KMS-11 (cell line): ENCODE measurements at regions not wholly inside any gene's neighbourhood (a gene's known extent, or its start where the extent isn't known, plus 50 kb on each side); places are given as distances from the start of the nearest gene placed in this dataset.

ENCODE experiments used
- H2AFZ ChIP-seq: fragments of 200-600 bp; sonication (generic); 2 replicates; pipeline ENCODE4 v1.6.1; 2016; ENCODE audit warnings: antibody characterized with exemption, mixed run types, low read depth
- H3K27ac ChIP-seq: fragments of 200-600 bp; sonication (generic); 2 replicates; pipeline ENCODE4 v1.6.1; 2016; ENCODE audit warnings: mild to moderate bottlenecking, mixed run types
- H3K27me3 ChIP-seq: fragments of 200-600 bp; sonication (generic); 2 replicates; pipeline ENCODE4 v1.6.1; 2017; ENCODE audit warnings: mild to moderate bottlenecking, low read depth, mixed run types, moderate library complexity; ENCODE audit not compliant: insufficient read depth
- H3K36me3 ChIP-seq: fragments of 200-600 bp; sonication (generic); 2 replicates; pipeline ENCODE4 v1.6.1; 2017; ENCODE audit warnings: mild to moderate bottlenecking, mixed run types; ENCODE audit not compliant: insufficient read depth
- H3K4me1 ChIP-seq: fragments of 200-600 bp; sonication (generic); 2 replicates; pipeline ENCODE4 v1.6.1; 2016; ENCODE audit warnings: mild to moderate bottlenecking, low read depth, mixed run types; ENCODE audit not compliant: poor library complexity, severe bottlenecking
- H3K4me2 ChIP-seq: fragments of 200-600 bp; sonication (generic); 2 replicates; pipeline ENCODE4 v1.7.0; 2016; ENCODE audit warnings: mild to moderate bottlenecking, mixed run types
- H3K4me3 ChIP-seq: fragments of 200-600 bp; sonication (generic); IDR thresholded peaks from 2 replicates; pipeline ENCODE4 v1.6.1; 2017; ENCODE audit warnings: low read depth, low read length, mixed read lengths; ENCODE audit not compliant: insufficient read depth
- H3K79me2 ChIP-seq: fragments of 200-600 bp; sonication (generic); 2 replicates; pipeline ENCODE4 v1.6.1; 2016; ENCODE audit warnings: low read depth, mixed run types; ENCODE audit not compliant: insufficient read depth
- H3K9ac ChIP-seq: fragments of 200-600 bp; sonication (generic); 2 replicates; pipeline ENCODE4 v1.6.1; 2016; ENCODE audit warnings: mild to moderate bottlenecking, mixed run types
- H4K20me1 ChIP-seq: fragments of 200-600 bp; sonication (generic); 2 replicates; pipeline ENCODE4 v1.6.1; 2016; ENCODE audit warnings: mild to moderate bottlenecking, mixed run types; ENCODE audit not compliant: insufficient read depth
- TF ChIP-seq, protein P1 (sequence below): fragments of 200-600 bp; sonication (generic); conservative IDR thresholded peaks from 2 replicates; pipeline ENCODE4 v1.6.1; 2017; ENCODE audit warnings: low read depth, mild to moderate bottlenecking, antibody characterized with exemption, low read length, moderate library complexity, mixed read lengths

GRCh38 chr3:95449841-95450240, 1364.6 kb upstream of the EPHA6 start:
- no peaks in the 10 kb centered on the region for H3K79me2 ChIP-seq
- H3K4me1 ChIP-seq: no peaks in the 10 kb centered on the region
- TF ChIP-seq, protein P1, sequence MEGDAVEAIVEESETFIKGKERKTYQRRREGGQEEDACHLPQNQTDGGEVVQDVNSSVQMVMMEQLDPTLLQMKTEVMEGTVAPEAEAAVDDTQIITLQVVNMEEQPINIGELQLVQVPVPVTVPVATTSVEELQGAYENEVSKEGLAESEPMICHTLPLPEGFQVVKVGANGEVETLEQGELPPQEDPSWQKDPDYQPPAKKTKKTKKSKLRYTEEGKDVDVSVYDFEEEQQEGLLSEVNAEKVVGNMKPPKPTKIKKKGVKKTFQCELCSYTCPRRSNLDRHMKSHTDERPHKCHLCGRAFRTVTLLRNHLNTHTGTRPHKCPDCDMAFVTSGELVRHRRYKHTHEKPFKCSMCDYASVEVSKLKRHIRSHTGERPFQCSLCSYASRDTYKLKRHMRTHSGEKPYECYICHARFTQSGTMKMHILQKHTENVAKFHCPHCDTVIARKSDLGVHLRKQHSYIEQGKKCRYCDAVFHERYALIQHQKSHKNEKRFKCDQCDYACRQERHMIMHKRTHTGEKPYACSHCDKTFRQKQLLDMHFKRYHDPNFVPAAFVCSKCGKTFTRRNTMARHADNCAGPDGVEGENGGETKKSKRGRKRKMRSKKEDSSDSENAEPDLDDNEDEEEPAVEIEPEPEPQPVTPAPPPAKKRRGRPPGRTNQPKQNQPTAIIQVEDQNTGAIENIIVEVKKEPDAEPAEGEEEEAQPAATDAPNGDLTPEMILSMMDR: no peak
- H4K20me1 ChIP-seq: no peaks in the 10 kb centered on the region
- H2AFZ ChIP-seq: no peak overlapping the region
- H3K27ac ChIP-seq: no peak overlapping the region
- no peak overlapping the region for H3K9ac ChIP-seq
- H3K36me3 ChIP-seq: no peaks in the 10 kb centered on the region
- H3K4me3 ChIP-seq: no peak overlapping the region
- H3K27me3 ChIP-seq: no peaks in the 10 kb centered on the region
- H3K4me2 ChIP-seq: no peak overlapping the region

GRCh38 chr3:95453242-95453641, 1361.2 kb upstream of the EPHA6 start:
- Histone ChIP-seq H2AFZ (no peak overlapping the region), H3K36me3 (no peaks in the 10 kb centered on the region), H3K4me3 (no peak overlapping the region), H3K9ac (no peak overlapping the region), H4K20me1 (no peaks in the 10 kb centered on the region), H3K4me2 (no peak overlapping the region), H3K27me3 (no peaks in the 10 kb centered on the region), H3K4me1 (no peaks in the 10 kb centered on the region), H3K27ac (no peak overlapping the region), H3K79me2 (no peaks in the 10 kb centered on the region)
- TF ChIP-seq, protein P1: no peak

DNA sequence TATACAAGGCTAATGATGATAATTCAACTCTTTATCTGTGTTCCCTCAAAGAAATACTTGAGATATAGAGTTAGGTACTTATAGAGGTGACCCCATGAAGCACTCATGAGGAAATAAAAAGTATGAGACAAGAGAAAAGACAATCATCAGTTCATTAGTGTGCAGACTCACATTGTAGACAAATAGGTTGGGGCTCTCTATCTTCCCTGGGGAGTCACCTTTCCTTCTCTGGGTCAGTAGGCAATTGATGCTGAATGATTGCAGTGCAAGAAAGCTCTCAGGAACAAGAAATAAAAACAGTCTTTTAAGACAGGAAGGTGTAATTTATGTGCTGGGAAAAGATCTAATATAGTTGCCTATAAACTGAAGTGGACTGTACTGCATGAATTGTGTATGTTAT, 1357.6 kb upstream of the EPHA6 start:
- no peak overlapping the region for H3K27ac ChIP-seq
- no peaks in the 10 kb centered on the region for H3K4me1 ChIP-seq
- no peak overlapping the region for H3K9ac ChIP-seq
- TF ChIP-seq, protein P1: no peak
- no peak overlapping the region for H3K4me2 ChIP-seq
- no peak overlapping the region for H3K4me3 ChIP-seq
- H3K36me3 ChIP-seq: no peaks in the 10 kb centered on the region
- H2AFZ ChIP-seq: no peak overlapping the region
- H4K20me1 ChIP-seq: no peaks in the 10 kb centered on the region
- no peaks in the 10 kb centered on the region for H3K27me3 ChIP-seq
- no peaks in the 10 kb centered on the region for H3K79me2 ChIP-seq

GRCh38 chr3:95459706-95460105, 1354.7 kb upstream of the EPHA6 start:
- H2AFZ ChIP-seq: no peak overlapping the region
- H3K9ac ChIP-seq: no peak overlapping the region
- no peaks in the 10 kb centered on the region for H3K79me2 ChIP-seq
- no peak overlapping the region for H3K27ac ChIP-seq
- H3K4me3 ChIP-seq: no peak overlapping the region
- no peaks in the 10 kb centered on the region for H3K27me3 ChIP-seq
- no peaks in the 10 kb centered on the region for H3K36me3 ChIP-seq
- H3K4me1 ChIP-seq: no peaks in the 10 kb centered on the region
- H4K20me1 ChIP-seq: no peaks in the 10 kb centered on the region
- H3K4me2 ChIP-seq: no peak overlapping the region
- TF ChIP-seq, protein P1: no peak

DNA sequence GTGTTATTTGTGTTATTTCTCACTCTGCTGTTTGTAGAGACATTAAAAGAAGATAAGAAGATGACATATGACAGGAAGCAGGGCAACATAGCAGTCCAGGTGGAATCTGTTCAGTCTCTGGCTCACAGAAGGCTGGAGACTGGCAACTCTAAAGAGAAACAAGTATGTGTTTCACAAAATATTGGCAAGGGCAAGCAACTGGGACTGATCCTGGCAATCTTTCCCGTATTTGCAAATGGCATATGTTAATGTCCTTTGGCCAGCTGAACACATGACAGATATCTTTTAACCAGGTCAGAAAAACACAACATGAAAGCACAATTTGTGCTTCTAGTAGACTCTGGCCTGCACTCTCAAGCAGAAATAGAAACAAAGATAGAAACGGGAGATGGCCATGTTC, 1354.1 kb upstream of the EPHA6 start:
- H4K20me1 ChIP-seq: no peaks in the 10 kb centered on the region
- TF ChIP-seq, protein P1: no peak
- H3K79me2 ChIP-seq: no peaks in the 10 kb centered on the region
- no peak overlapping the region for H3K9ac ChIP-seq
- no peaks in the 10 kb centered on the region for H3K4me1 ChIP-seq
- H3K36me3 ChIP-seq: no peaks in the 10 kb centered on the region
- no peak overlapping the region for H3K4me3 ChIP-seq
- no peaks in the 10 kb centered on the region for H3K27me3 ChIP-seq
- H3K4me2 ChIP-seq: no peak overlapping the region
- H3K27ac ChIP-seq: no peak overlapping the region
- H2AFZ ChIP-seq: no peak overlapping the region
